Fibroblast of lung (primary cell): ENCODE measurements at regions not wholly inside any gene's neighbourhood (a gene's known extent, or its start where the extent isn't known, plus 50 kb on each side); places are given as distances from the start of the nearest gene placed in this dataset.

ENCODE experiments used
- CTCF ChIP-seq, 2 donors: IDR thresholded peaks in 1 of 2; conservative IDR thresholded peaks in 1 of 2; 1 replicate in 1 of 2; 2 replicates in 1 of 2; pipeline ENCODE4 v1.5.1; 2011 to 2012; ENCODE audit warnings: low read length in 2 of 2, control low read depth in 1 of 2, inconsistent platforms in 1 of 2, low read depth in 1 of 2, mild to moderate bottlenecking in 1 of 2
- EZH2 ChIP-seq: IDR thresholded peaks from 2 replicates; pipeline ENCODE4 v1.5.1; 2012; ENCODE audit warnings: low read length, control low read depth, mild to moderate bottlenecking; ENCODE audit errors: missing control alignments

- TF ChIP-seq CTCF (conservative IDR thresholded peaks at IDR 0.05 in 1 of 2, IDR thresholded peaks at IDR 0.05 in 1 of 2; ENCODE audit: low read depth in 1 of 2, low read length in 2 of 2) (no peak), EZH2 (no peak)
Measured at GRCh38 chr16:88310796-88311605, 71.8 kb upstream of the ZNF469 start.
